ENCODE measurements at regions not wholly inside any gene's neighbourhood (a gene's known extent, or its start where the extent isn't known, plus 50 kb on each side); places are given as distances from the start of the nearest gene placed in this dataset.

- no peak for TF ChIP-seq MAX (IDR thresholded peaks at IDR 0.05)
- TF ChIP-seq ZBTB7A (IDR thresholded peaks at IDR 0.05; ENCODE audit: low read depth): no peak
- TF ChIP-seq CEBPB (IDR thresholded peaks at IDR 0.05): no peak
- TF ChIP-seq TAF1 (IDR thresholded peaks at IDR 0.05; ENCODE audit: low read depth): no peak
- TF ChIP-seq, protein P1, sequence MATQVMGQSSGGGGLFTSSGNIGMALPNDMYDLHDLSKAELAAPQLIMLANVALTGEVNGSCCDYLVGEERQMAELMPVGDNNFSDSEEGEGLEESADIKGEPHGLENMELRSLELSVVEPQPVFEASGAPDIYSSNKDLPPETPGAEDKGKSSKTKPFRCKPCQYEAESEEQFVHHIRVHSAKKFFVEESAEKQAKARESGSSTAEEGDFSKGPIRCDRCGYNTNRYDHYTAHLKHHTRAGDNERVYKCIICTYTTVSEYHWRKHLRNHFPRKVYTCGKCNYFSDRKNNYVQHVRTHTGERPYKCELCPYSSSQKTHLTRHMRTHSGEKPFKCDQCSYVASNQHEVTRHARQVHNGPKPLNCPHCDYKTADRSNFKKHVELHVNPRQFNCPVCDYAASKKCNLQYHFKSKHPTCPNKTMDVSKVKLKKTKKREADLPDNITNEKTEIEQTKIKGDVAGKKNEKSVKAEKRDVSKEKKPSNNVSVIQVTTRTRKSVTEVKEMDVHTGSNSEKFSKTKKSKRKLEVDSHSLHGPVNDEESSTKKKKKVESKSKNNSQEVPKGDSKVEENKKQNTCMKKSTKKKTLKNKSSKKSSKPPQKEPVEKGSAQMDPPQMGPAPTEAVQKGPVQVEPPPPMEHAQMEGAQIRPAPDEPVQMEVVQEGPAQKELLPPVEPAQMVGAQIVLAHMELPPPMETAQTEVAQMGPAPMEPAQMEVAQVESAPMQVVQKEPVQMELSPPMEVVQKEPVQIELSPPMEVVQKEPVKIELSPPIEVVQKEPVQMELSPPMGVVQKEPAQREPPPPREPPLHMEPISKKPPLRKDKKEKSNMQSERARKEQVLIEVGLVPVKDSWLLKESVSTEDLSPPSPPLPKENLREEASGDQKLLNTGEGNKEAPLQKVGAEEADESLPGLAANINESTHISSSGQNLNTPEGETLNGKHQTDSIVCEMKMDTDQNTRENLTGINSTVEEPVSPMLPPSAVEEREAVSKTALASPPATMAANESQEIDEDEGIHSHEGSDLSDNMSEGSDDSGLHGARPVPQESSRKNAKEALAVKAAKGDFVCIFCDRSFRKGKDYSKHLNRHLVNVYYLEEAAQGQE (IDR thresholded peaks at IDR 0.05; ENCODE audit: low read depth): no peak
- TF ChIP-seq YY1 (IDR thresholded peaks at IDR 0.05; ENCODE audit: low read depth): no peak
Observed at GRCh38 chrX:107574054-107574683, 54.1 kb upstream of the PRPS1 start.

Measured in Ishikawa (cell line).